H1 (cell line): ENCODE measurements at regions not wholly inside any gene's neighbourhood (a gene's known extent, or its start where the extent isn't known, plus 50 kb on each side); places are given as distances from the start of the nearest gene placed in this dataset.

Source experiments
- BACH1 ChIP-seq: IDR thresholded peaks from 2 replicates; pipeline ENCODE4 v1.6.1; 2012; ENCODE audit warnings: low read length, improper control_type of control experiment
- CTBP2 ChIP-seq: IDR thresholded peaks from 2 replicates; pipeline ENCODE4 v1.7.0; 2011; ENCODE audit warnings: borderline replicate concordance, mild to moderate bottlenecking, moderate library complexity, mixed read lengths, low read length; ENCODE audit not compliant: insufficient read depth, insufficient read length
- EP300 ChIP-seq, 2 experiments: IDR thresholded peaks; 1 replicate in 1 of 2; 2 replicates in 1 of 2; pipeline ENCODE4 v1.6.1; 2011 to 2012; ENCODE audit warnings: low read depth in 2 of 2, low read length in 2 of 2, mild to moderate bottlenecking in 2 of 2, borderline replicate concordance in 1 of 2, inconsistent platforms in 1 of 2, moderate library complexity in 1 of 2
- MAFK ChIP-seq: IDR thresholded peaks from 2 replicates; pipeline ENCODE4 v1.6.1; 2012; ENCODE audit warnings: low read depth, mild to moderate bottlenecking, improper control_type of control experiment, low read length
- NRF1 ChIP-seq: IDR thresholded peaks from 2 replicates; pipeline ENCODE4 v1.6.1; 2011; ENCODE audit warnings: mild to moderate bottlenecking, low read depth, low read length, improper control_type of control experiment
- SIRT6 ChIP-seq: IDR thresholded peaks from one replicate; pipeline ENCODE4 v1.7.1; 2012; ENCODE audit warnings: low read length, inconsistent platforms
- TF ChIP-seq, protein P1 (sequence below): fragments of 300-600 bp; sonication (generic); IDR thresholded peaks from 2 replicates; pipeline ENCODE4 v1.7.1; 2012; ENCODE audit warnings: low read length, moderate library complexity, mild to moderate bottlenecking, inconsistent platforms; ENCODE audit not compliant: insufficient replicate concordance

DNA sequence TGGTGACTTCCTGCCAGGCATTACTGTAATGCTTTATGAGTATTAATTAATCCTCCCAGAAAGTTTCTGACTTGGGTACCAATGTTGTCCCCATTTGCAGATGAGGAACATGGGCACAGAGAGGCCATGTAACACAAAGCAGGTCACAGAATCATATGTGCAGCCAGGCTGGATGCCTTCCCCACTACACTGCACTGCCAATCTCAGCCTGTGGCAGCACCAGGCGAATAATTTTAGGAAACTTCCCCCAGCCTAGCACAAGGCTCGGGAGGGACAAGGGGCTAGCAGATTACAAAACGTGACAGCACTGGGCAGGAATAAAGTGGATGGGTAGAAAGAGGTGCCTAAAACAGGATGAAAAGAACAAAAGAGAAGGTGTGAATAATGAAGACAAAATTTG, 331.7 kb upstream of the PROX1 start (continued):
- TF ChIP-seq, protein P1, sequence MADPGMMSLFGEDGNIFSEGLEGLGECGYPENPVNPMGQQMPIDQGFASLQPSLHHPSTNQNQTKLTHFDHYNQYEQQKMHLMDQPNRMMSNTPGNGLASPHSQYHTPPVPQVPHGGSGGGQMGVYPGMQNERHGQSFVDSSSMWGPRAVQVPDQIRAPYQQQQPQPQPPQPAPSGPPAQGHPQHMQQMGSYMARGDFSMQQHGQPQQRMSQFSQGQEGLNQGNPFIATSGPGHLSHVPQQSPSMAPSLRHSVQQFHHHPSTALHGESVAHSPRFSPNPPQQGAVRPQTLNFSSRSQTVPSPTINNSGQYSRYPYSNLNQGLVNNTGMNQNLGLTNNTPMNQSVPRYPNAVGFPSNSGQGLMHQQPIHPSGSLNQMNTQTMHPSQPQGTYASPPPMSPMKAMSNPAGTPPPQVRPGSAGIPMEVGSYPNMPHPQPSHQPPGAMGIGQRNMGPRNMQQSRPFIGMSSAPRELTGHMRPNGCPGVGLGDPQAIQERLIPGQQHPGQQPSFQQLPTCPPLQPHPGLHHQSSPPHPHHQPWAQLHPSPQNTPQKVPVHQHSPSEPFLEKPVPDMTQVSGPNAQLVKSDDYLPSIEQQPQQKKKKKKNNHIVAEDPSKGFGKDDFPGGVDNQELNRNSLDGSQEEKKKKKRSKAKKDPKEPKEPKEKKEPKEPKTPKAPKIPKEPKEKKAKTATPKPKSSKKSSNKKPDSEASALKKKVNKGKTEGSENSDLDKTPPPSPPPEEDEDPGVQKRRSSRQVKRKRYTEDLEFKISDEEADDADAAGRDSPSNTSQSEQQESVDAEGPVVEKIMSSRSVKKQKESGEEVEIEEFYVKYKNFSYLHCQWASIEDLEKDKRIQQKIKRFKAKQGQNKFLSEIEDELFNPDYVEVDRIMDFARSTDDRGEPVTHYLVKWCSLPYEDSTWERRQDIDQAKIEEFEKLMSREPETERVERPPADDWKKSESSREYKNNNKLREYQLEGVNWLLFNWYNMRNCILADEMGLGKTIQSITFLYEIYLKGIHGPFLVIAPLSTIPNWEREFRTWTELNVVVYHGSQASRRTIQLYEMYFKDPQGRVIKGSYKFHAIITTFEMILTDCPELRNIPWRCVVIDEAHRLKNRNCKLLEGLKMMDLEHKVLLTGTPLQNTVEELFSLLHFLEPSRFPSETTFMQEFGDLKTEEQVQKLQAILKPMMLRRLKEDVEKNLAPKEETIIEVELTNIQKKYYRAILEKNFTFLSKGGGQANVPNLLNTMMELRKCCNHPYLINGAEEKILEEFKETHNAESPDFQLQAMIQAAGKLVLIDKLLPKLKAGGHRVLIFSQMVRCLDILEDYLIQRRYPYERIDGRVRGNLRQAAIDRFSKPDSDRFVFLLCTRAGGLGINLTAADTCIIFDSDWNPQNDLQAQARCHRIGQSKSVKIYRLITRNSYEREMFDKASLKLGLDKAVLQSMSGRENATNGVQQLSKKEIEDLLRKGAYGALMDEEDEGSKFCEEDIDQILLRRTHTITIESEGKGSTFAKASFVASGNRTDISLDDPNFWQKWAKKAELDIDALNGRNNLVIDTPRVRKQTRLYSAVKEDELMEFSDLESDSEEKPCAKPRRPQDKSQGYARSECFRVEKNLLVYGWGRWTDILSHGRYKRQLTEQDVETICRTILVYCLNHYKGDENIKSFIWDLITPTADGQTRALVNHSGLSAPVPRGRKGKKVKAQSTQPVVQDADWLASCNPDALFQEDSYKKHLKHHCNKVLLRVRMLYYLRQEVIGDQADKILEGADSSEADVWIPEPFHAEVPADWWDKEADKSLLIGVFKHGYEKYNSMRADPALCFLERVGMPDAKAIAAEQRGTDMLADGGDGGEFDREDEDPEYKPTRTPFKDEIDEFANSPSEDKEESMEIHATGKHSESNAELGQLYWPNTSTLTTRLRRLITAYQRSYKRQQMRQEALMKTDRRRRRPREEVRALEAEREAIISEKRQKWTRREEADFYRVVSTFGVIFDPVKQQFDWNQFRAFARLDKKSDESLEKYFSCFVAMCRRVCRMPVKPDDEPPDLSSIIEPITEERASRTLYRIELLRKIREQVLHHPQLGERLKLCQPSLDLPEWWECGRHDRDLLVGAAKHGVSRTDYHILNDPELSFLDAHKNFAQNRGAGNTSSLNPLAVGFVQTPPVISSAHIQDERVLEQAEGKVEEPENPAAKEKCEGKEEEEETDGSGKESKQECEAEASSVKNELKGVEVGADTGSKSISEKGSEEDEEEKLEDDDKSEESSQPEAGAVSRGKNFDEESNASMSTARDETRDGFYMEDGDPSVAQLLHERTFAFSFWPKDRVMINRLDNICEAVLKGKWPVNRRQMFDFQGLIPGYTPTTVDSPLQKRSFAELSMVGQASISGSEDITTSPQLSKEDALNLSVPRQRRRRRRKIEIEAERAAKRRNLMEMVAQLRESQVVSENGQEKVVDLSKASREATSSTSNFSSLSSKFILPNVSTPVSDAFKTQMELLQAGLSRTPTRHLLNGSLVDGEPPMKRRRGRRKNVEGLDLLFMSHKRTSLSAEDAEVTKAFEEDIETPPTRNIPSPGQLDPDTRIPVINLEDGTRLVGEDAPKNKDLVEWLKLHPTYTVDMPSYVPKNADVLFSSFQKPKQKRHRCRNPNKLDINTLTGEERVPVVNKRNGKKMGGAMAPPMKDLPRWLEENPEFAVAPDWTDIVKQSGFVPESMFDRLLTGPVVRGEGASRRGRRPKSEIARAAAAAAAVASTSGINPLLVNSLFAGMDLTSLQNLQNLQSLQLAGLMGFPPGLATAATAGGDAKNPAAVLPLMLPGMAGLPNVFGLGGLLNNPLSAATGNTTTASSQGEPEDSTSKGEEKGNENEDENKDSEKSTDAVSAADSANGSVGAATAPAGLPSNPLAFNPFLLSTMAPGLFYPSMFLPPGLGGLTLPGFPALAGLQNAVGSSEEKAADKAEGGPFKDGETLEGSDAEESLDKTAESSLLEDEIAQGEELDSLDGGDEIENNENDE = no peak
- TF ChIP-seq BACH1 (no peak), CTBP2 (no peak), EP300 (IDR thresholded peaks at IDR 0.05; ENCODE audit: borderline replicate concordance in 1 of 2, low read depth in 2 of 2, low read length in 2 of 2) (no peak), MAFK (no peak), NRF1 (no peak), SIRT6 (no peak)
